HFF-Myc (cell line): ENCODE measurements at regions not wholly inside any gene's neighbourhood (a gene's known extent, or its start where the extent isn't known, plus 50 kb on each side); places are given as distances from the start of the nearest gene placed in this dataset.

Source experiments
- DNase-seq: peaks from one replicate; pipeline ENCODE4 v3.0.0-alpha.2; 2011; ENCODE audit warnings: low read depth; ENCODE audit errors: extremely low read depth
- H3K4me3 ChIP-seq: replicated peaks from 2 replicates; pipeline ENCODE4 v1.5.1; 2011; ENCODE audit warnings: low read depth, mild to moderate bottlenecking, control low read depth, low read length
- CTCF ChIP-seq: IDR thresholded peaks from 2 replicates; pipeline ENCODE4 v1.5.1; 2012; ENCODE audit warnings: mild to moderate bottlenecking, low read depth, low read length, control low read depth; ENCODE audit errors: missing control alignments

- no peak for TF ChIP-seq CTCF
- no peak for DNase-seq
- H3K4me3 ChIP-seq: no peak overlapping the region
These were observed 268.3 kb downstream of the MN1 start for GRCh38 chr22:27533105-27533745.

DNA sequence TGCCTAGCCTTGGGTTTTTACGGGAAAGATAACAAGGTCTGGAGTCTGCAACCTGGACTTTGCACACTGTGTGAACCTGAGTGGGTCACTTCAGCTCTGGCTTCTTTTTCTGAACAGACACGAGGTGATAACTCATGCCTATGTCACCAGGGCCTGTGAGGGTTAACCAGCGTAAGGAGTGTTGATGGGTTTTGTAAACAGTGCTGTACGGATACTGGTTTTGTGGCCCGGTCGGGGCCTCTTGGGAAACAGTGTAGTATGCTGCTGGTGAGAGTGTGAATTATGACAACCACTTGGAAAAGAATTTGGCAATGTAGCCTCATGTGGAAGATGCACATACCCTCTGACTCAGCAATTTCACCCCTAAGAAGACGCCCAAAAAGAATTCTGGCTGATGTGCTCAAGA is 266.8 kb downstream of the MN1 start:
- no peak for TF ChIP-seq CTCF
- H3K4me3 ChIP-seq: no peak overlapping the region
- no peak for DNase-seq

DNA sequence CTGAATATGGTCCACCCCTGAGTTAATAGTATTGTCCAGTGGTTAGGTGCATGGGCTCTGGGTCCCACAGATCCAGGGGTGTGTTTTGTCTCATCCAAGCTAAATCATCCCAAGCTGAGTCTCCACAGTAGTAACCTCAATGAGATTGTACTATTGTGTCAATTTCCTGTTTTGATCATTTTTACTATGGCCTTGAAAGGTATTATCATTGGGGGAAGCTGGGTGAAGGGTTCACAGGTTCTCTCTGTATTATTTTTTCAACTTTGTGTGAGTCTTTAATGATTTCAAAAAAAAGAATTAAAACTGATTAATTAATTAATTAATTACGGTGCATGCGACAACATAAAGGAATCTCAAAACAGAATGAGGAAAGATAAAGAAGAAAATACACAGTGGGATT is 266.1 kb downstream of the MN1 start:
- TF ChIP-seq CTCF: no peak
- no peak for DNase-seq
- no peak overlapping the region for H3K4me3 ChIP-seq

DNA sequence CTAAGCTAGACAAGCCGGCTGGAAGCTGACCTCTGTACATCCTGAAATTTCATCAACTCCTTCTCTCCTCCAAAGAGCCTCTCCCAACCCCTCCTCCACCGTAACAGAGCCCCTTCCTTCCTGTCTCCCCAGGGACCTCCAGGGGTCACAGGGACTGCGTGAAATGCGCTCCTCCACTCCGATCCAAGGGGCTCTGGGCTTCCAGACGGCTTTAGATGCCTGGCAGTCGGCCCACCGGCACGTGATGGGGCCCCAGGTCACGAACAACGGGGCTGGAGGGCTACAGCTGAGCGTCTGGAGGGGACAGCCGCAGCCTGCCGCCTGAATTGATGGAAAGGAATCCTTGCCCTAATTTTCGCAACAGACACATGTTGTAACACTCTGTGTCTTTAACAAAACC is 264.1 kb downstream of the MN1 start:
- TF ChIP-seq CTCF: no peak
- no peak for DNase-seq
- no peak overlapping the region for H3K4me3 ChIP-seq

DNA sequence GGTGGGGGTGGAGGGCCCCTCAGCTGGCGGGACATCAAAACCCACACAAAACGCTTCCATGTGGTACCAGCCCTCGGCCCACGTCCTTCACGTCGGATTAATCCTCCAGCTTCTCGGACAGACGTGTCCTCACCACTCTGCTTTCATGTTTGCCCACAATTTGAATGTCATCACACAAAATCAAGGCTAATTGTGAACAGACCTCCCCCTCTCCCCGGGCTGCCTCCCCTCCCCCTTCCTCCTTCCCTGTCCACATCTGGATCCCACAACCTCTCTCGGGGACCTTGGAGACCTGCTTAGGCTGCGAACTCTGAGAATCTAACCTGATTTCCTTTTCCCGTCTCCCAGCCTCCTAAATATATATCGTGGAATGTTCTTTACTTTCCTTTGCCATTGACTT is 262.9 kb downstream of the MN1 start:
- TF ChIP-seq CTCF: no peak
- H3K4me3 ChIP-seq: no peak overlapping the region
- DNase-seq: no peak

DNA sequence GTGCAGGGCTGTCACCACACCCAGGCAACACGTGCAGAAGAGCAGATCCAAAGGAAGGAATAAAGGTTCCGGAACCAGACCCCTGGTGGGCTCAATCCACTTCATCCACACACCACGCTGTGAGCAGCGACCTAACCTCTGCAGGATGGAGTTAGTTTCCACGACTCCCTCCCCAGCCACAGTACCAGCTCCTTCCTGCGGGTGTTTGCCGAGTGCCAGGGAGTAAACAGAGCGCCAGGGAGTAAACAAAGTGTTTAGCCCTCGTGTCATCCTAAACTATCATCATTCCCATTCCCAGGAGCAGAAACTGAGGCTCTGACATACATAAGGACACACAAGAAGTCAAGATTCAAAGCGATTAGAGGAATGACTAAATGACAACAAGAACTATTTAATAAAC is 261.3 kb downstream of the MN1 start:
- no peak for DNase-seq
- no peak overlapping the region for H3K4me3 ChIP-seq
- TF ChIP-seq CTCF: no peak
